ENCODE measurements at regions not wholly inside any gene's neighbourhood (a gene's known extent, or its start where the extent isn't known, plus 50 kb on each side); places are given as distances from the start of the nearest gene placed in this dataset.

DNA sequence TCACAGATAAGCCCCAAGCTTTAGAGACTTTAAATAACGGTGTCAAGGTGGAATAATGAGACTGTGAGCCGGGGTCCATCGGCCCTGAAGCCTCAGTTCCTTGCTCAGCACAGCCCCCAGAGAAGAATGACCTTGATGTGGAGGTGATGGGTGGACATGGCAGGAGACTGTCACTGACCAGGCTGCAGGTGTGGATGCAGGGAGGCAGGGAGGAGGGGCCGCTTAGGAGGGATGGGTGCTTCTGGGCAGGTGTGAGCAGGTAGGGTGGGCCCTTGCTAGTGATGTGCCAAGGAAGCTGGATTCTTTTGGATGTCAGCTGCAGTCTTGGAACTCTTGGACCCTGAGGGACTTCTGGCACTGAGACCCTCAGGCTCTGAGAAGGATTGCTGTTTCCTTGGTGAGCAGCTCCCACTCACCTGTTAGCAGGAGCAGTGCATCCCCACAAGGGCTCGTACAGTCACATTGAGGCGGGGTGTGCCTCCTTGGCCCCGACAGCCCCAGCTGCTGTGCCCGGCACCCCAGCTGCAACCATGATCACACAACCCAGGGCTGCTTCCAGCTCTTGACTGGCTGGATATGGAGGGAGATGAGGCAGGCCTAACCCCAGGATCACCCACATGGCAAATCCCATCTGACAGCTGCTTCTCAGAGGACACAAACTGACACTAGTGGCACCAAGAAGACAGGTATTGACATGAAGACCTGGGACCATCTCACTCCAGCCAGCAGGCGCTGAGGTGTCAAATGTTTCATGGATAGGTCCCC is 209.8 kb upstream of the HDAC4 start:
- no peak for DNase-seq (ENCODE audit: extremely low read depth, insufficient read length)
- Histone ChIP-seq H3K27me3 (replicated peaks; ENCODE audit: control insufficient read depth, insufficient read depth, low read length) (no peaks in the 10 kb centered on the region), H3K4me3 (replicated peaks; ENCODE audit: low read depth, low read length) (no peak overlapping the region), H3K36me3 (ENCODE audit: control insufficient read depth, insufficient read depth, low read length) (no peaks in the 10 kb centered on the region)
- TF ChIP-seq, protein P1, sequence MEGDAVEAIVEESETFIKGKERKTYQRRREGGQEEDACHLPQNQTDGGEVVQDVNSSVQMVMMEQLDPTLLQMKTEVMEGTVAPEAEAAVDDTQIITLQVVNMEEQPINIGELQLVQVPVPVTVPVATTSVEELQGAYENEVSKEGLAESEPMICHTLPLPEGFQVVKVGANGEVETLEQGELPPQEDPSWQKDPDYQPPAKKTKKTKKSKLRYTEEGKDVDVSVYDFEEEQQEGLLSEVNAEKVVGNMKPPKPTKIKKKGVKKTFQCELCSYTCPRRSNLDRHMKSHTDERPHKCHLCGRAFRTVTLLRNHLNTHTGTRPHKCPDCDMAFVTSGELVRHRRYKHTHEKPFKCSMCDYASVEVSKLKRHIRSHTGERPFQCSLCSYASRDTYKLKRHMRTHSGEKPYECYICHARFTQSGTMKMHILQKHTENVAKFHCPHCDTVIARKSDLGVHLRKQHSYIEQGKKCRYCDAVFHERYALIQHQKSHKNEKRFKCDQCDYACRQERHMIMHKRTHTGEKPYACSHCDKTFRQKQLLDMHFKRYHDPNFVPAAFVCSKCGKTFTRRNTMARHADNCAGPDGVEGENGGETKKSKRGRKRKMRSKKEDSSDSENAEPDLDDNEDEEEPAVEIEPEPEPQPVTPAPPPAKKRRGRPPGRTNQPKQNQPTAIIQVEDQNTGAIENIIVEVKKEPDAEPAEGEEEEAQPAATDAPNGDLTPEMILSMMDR (IDR thresholded peaks at IDR 0.05; ENCODE audit: insufficient read depth, low read length, poor library complexity, severe bottlenecking) = no peak

DNA sequence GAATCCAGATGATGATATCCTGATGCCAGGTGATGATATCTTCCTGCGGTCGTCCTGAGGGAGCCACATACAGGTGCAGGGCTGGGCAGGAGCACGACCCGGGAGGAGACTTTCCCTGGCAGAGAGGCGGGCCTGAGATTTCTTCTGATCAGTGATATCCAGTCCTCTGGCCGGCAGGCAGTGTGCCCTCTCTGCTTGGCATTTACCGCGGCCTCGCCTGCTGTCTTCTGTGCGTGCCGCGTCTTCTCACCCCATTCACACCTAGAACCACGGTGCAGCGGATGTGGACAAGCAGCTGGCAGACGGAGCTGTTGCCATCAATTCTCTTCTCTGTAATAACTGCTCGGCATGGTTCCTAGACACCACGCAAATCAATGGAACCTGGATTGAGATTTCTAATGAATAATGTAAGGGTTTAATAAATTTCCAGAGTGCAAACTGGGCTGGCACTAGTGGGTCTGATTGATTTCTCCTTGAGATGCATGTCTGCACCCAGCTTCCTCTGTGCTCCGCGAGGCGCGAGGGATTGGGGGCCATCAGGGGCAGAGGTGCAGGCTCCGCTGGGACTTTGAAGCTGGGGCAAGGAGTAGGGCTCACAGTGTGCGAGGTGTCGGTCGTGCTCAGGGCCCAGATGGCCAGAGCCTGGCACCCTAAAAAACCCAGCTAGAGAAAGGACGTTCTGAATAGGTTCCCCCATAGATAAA is 208.9 kb upstream of the HDAC4 start:
- TF ChIP-seq, protein P1 (IDR thresholded peaks at IDR 0.05; ENCODE audit: insufficient read depth, low read length, poor library complexity, severe bottlenecking) = no peak
- H3K4me3 ChIP-seq (replicated peaks; ENCODE audit: low read depth, low read length) = no peak overlapping the region
- H3K27me3 ChIP-seq (replicated peaks; ENCODE audit: control insufficient read depth, insufficient read depth, low read length) = no peaks in the 10 kb centered on the region
- no peak for DNase-seq (ENCODE audit: extremely low read depth, insufficient read length)
- H3K36me3 ChIP-seq (ENCODE audit: control insufficient read depth, insufficient read depth, low read length) = no peaks in the 10 kb centered on the region

DNA sequence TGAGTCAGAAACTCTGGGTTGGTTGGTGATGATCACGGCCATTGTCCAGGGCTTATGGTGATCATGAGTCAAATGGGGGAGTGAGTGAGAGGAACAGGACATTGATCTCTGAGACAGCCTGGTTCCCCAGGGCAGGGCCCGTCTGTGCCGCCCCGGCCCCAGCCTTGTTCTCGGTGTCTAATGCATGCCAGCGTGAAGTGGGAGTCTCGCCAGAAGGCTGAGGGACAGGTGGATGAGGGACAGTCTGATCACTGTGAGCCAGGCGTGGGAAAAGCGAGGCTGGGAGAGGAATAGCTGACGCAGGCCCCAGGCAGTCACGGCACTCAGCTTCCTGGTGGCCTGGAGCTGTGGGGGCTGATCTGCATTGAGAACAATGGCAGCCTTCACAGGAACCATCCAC is 208.3 kb upstream of the HDAC4 start:
- H3K4me3 ChIP-seq (replicated peaks; ENCODE audit: low read depth, low read length) = no peak overlapping the region
- no peak for DNase-seq (ENCODE audit: extremely low read depth, insufficient read length)
- TF ChIP-seq, protein P1 (IDR thresholded peaks at IDR 0.05; ENCODE audit: insufficient read depth, low read length, poor library complexity, severe bottlenecking) = no peak
- H3K36me3 ChIP-seq (ENCODE audit: control insufficient read depth, insufficient read depth, low read length) = no peaks in the 10 kb centered on the region
- no peaks in the 10 kb centered on the region for H3K27me3 ChIP-seq (replicated peaks; ENCODE audit: control insufficient read depth, insufficient read depth, low read length)

DNA sequence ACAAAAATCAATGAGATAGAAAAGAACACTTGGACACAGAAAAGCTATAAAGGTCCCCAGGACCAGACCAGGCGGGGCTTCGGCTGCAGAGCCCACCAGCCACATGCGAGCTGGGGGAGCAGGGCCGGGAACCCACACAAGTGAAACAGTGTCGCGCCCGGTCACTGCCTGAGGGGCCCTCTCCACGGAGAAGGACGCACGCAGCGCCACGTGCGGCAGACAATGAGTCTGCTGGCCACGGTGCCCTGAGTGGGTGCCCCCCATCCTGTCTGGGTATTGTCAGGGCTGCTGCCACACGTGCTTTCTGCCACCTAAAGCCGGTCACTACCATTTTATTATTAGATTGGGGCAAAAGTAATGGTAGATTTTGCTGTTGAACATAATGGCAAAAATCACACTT is 207.9 kb upstream of the HDAC4 start:
- Histone ChIP-seq H3K4me3 (replicated peaks; ENCODE audit: low read depth, low read length) (no peak overlapping the region), H3K27me3 (replicated peaks; ENCODE audit: control insufficient read depth, insufficient read depth, low read length) (no peaks in the 10 kb centered on the region), H3K36me3 (ENCODE audit: control insufficient read depth, insufficient read depth, low read length) (no peaks in the 10 kb centered on the region)
- TF ChIP-seq, protein P1 (IDR thresholded peaks at IDR 0.05; ENCODE audit: insufficient read depth, low read length, poor library complexity, severe bottlenecking) = no peak
- DNase-seq (ENCODE audit: extremely low read depth, insufficient read length) = no peak

DNA sequence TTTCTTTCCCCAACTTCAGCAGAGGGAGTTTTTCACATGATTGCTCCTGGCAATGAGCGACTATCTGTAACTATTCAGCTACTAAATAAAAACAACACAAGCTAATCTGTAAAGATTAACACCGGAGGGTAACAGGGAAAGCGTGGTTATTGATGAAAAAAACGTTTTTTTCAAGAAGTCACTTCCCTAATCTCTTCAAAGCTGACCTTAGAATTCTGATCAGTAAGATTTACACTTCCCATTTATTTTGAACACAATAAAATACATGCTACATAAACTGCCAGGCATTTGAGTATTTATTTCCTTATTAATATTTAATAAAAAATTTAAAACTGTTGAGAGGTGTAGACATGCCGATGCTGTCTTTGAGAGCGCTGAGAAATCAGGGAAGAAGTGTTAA is 207.4 kb upstream of the HDAC4 start:
- DNase-seq (ENCODE audit: extremely low read depth, insufficient read length) = no peak
- H3K36me3 ChIP-seq (ENCODE audit: control insufficient read depth, insufficient read depth, low read length) = no peaks in the 10 kb centered on the region
- H3K4me3 ChIP-seq (replicated peaks; ENCODE audit: low read depth, low read length) = no peak overlapping the region
- no peaks in the 10 kb centered on the region; the same call in 1 of the 2 replicates for H3K27me3 ChIP-seq (replicated peaks; ENCODE audit: control insufficient read depth, insufficient read depth, low read length)
- TF ChIP-seq, protein P1 (IDR thresholded peaks at IDR 0.05; ENCODE audit: insufficient read depth, low read length, poor library complexity, severe bottlenecking) = no peak

Measured in GM06990 (cell line).